LNCAP (cell line): ENCODE measurements at regions not wholly inside any gene's neighbourhood (a gene's known extent, or its start where the extent isn't known, plus 50 kb on each side); places are given as distances from the start of the nearest gene placed in this dataset.

Source experiments
- CTCF ChIP-seq: fragments of 450-650 bp; IDR thresholded peaks from 2 replicates; pipeline ENCODE4 v1.5.1; 2017; ENCODE audit warnings: mild to moderate bottlenecking

- no peak for TF ChIP-seq CTCF
Measured at GRCh38 chr22:47787501-47788227, 1025.2 kb downstream of the TBC1D22A start.

- TF ChIP-seq CTCF, result no peak
Measured at GRCh38 chr22:47786650-47787290, 1024.3 kb downstream of the TBC1D22A start.

- no peak for TF ChIP-seq CTCF
Measured at GRCh38 chr22:47784991-47785390, 1022.5 kb downstream of the TBC1D22A start.

GRCh38 chr22:47784367-47784983 is 1022.0 kb downstream of the TBC1D22A start:
- TF ChIP-seq CTCF, result no peak

- TF ChIP-seq CTCF, result no peak
Measured at GRCh38 chr22:47783433-47784366, 1021.2 kb downstream of the TBC1D22A start.

GRCh38 chr22:47782328-47783075 is 1020.1 kb downstream of the TBC1D22A start:
- no peak for TF ChIP-seq CTCF
